Transverse colon (tissue), 4 donors: ENCODE measurements at regions not wholly inside any gene's neighbourhood (a gene's known extent, or its start where the extent isn't known, plus 50 kb on each side); places are given as distances from the start of the nearest gene placed in this dataset.

Experiments used
- CTCF ChIP-seq, 5 experiments: fragments of 200-600 bp in 3 of 5; fragments of 450-650 bp in 2 of 5; sonication (generic) in 3 of 5; IDR thresholded peaks; 1 replicate in 2 of 5; 2 replicates in 3 of 5; pipeline ENCODE4 v1.5.1; 2016 to 2017; ENCODE audit warnings: antibody characterized with exemption in 5 of 5, inconsistent platforms in 3 of 5, mild to moderate bottlenecking in 2 of 5, moderate library complexity in 1 of 5
- POLR2A ChIP-seq: fragments of 450-650 bp; IDR thresholded peaks from one replicate; pipeline ENCODE4 v1.6.1; 2016; ENCODE audit warnings: antibody characterized with exemption, mild to moderate bottlenecking, moderate library complexity
- POLR2AphosphoS5 ChIP-seq, 3 donors: sonication (generic); formaldehyde crosslinking; IDR thresholded peaks; one replicate each; pipeline ENCODE4 v1.6.1; 2016; ENCODE audit warnings: antibody characterized with exemption in 3 of 3

GRCh38 chr2:16742026-16742425 is 76.4 kb upstream of the CYRIA start:
- no peak for TF ChIP-seq POLR2AphosphoS5 (IDR thresholded peaks at IDR 0.05)
- no peak for TF ChIP-seq CTCF (IDR thresholded peaks at IDR 0.05)
- TF ChIP-seq POLR2A, result no peak
